Stimulated activated naive CD8-positive, alpha-beta T cell treated with anti-CD3 and anti-CD28 coated beads, Interleukin-15, Interleukin-2, amounts not matched to agents 100 ng/mL and 50 ng/mL, for 24 hours (primary cell): ENCODE measurements at regions not wholly inside any gene's neighbourhood (a gene's known extent, or its start where the extent isn't known, plus 50 kb on each side); places are given as distances from the start of the nearest gene placed in this dataset.

Source experiments
- H3K27ac Mint-ChIP-seq: one replicate; pipeline ENCODE4 v1.8.0; 2021; ENCODE audit warnings: mild to moderate bottlenecking, mixed read lengths
- H3K27me3 Mint-ChIP-seq: one replicate; pipeline ENCODE4 v1.8.0; 2021; ENCODE audit warnings: mixed read lengths
- H3K36me3 Mint-ChIP-seq: one replicate; pipeline ENCODE4 v1.8.0; 2021; ENCODE audit warnings: low read depth, mixed read lengths
- H3K4me1 Mint-ChIP-seq: one replicate; pipeline ENCODE4 v1.8.0; 2021; ENCODE audit warnings: low read depth, mixed read lengths
- H3K4me3 Mint-ChIP-seq: one replicate; pipeline ENCODE4 v1.8.0; 2021; ENCODE audit warnings: mild to moderate bottlenecking, mixed read lengths
- H3K9me3 Mint-ChIP-seq: one replicate; pipeline ENCODE4 v1.8.0; 2021; ENCODE audit warnings: mixed read lengths

DNA sequence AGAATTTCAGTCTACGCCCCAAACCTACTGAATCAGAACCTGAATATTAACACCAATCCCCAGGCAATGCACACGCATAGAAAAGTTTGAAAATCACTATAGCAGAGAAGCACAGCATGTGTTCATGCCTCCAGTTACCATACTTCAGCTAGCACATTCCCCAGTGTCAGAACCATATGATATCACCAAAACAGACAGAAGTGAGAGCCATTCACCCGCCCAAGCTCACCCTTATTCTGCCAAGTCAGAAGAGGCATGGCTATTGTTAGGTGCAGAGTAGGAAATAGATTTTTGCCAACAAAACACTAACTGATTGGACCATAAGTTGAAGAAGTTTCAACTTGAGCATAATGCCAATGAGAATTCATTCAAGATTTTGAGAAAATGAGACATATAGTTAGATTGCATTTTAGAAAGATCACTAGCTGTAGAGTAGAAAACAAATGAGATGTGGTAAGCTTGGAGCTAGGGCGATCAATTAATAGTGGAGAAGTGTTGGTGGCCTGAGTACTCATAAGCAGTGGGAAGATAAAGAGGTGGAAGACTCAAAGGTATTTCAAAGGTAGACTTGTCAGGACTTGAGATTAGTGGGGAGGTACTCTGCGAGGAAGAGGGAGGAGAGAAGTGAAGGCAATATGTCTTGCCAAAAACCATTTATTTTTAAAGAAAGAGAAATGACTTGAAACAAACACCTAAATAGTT lies 492.4 kb downstream of the SUCLA2 start:
- Mint-ChIP-seq H3K36me3 (no peaks in the 10 kb centered on the region), H3K4me3 (no peak overlapping the region), H3K27me3 (no peaks in the 10 kb centered on the region), H3K27ac (no peak overlapping the region), H3K4me1 (no peaks in the 10 kb centered on the region), H3K9me3 (no peaks in the 10 kb centered on the region)

- H3K9me3 Mint-ChIP-seq = no peaks in the 10 kb centered on the region
- no peaks in the 10 kb centered on the region for H3K4me1 Mint-ChIP-seq
- H3K36me3 Mint-ChIP-seq = no peaks in the 10 kb centered on the region
- no peak overlapping the region for H3K27ac Mint-ChIP-seq
- peaks cover 5% of the 10 kb centered on the region for H3K27me3 Mint-ChIP-seq
- H3K4me3 Mint-ChIP-seq = no peak overlapping the region
Measured at GRCh38 chr13:47503475-47503874, 497.6 kb downstream of the SUCLA2 start.

DNA sequence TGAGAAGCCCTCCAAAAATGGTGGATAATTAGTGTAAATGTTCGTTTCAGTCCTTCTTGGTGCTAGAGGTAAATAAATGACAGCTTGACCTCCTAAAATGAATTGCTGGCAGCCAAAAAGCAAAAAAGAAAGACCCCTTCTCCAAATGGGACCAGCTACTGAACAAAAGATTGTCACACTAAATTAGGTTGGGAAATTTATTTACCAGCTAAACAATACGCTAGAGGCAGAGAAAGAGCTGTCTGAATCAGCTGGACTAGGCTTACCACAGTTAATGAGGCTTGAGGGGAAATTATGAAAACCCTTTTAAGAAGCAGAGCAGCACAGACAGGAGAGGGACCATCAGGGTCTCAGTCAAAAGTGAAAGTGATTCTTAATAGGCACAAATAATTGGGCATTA lies 498.9 kb downstream of the SUCLA2 start:
- Mint-ChIP-seq H3K36me3 (no peaks in the 10 kb centered on the region), H3K9me3 (no peaks in the 10 kb centered on the region), H3K4me3 (no peak overlapping the region), H3K27me3 (peaks cover 5% of the 10 kb centered on the region), H3K27ac (no peak overlapping the region), H3K4me1 (peaks cover 4% of the 10 kb centered on the region)

- Mint-ChIP-seq H3K27me3 (peaks cover 5% of the 10 kb centered on the region), H3K36me3 (no peaks in the 10 kb centered on the region), H3K9me3 (no peaks in the 10 kb centered on the region), H3K27ac (no peak overlapping the region), H3K4me1 (peaks cover 4% of the 10 kb centered on the region), H3K4me3 (no peak overlapping the region)
Measured at GRCh38 chr13:47499358-47500150, 501.5 kb downstream of the SUCLA2 start.

- H3K27ac Mint-ChIP-seq = no peak overlapping the region
- no peak overlapping the region for H3K4me3 Mint-ChIP-seq
- H3K27me3 Mint-ChIP-seq = no peaks in the 10 kb centered on the region
- H3K36me3 Mint-ChIP-seq = no peaks in the 10 kb centered on the region
- H3K9me3 Mint-ChIP-seq = no peaks in the 10 kb centered on the region
- H3K4me1 Mint-ChIP-seq = no peaks in the 10 kb centered on the region
Measured at GRCh38 chr13:47484548-47484947, 516.5 kb downstream of the SUCLA2 start.

DNA sequence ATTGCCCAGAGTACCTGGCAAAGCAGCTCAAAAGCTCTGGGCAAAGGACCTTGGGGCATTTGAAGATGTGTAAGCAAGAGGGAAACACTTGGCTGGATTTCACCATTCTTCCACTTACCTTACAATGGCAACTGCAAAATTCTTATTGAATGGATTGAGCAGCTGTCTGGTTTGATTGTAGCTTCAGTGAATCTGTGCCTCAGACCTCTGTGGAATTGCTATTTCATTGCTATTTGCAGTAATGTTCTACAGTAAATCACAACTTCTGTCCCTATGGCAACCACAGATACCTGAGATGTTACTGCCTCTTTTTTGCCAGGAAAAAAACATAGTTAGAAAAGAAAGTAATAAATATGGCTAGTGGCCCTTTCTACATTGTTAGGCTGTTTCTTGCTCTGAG lies 519.5 kb downstream of the SUCLA2 start:
- Mint-ChIP-seq H3K27ac (no peak overlapping the region), H3K4me3 (no peak overlapping the region), H3K27me3 (no peaks in the 10 kb centered on the region), H3K9me3 (peaks cover 6% of the 10 kb centered on the region), H3K36me3 (no peaks in the 10 kb centered on the region), H3K4me1 (no peaks in the 10 kb centered on the region)

- no peaks in the 10 kb centered on the region for H3K4me1 Mint-ChIP-seq
- no peaks in the 10 kb centered on the region for H3K36me3 Mint-ChIP-seq
- H3K27ac Mint-ChIP-seq = no peak overlapping the region
- no peaks in the 10 kb centered on the region for H3K27me3 Mint-ChIP-seq
- H3K4me3 Mint-ChIP-seq = no peak overlapping the region
- H3K9me3 Mint-ChIP-seq = peaks cover 6% of the 10 kb centered on the region
Measured at GRCh38 chr13:47480951-47481350, 520.1 kb downstream of the SUCLA2 start.

DNA sequence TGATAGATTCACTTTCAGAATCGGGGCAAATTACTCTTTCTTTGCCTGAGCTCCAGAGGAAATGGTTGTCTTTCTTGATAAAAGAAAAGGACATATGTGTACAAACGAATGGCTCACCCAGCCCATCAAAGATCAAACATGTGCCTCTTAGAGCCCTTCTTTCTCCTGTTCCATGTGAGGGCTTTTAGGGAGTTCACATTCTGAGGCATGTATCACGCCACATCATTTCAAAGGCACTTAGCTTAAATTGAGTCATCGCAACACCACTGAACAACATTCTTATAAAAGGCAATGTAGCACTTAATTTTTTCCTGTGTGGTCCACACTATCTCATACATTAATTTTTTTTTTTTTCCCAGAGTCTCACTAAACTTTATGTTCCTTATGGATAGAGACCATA lies 521.0 kb downstream of the SUCLA2 start:
- H3K27me3 Mint-ChIP-seq = no peaks in the 10 kb centered on the region
- H3K4me3 Mint-ChIP-seq = no peak overlapping the region
- no peaks in the 10 kb centered on the region for H3K36me3 Mint-ChIP-seq
- no peaks in the 10 kb centered on the region for H3K4me1 Mint-ChIP-seq
- H3K27ac Mint-ChIP-seq = no peak overlapping the region
- peaks cover 6% of the 10 kb centered on the region for H3K9me3 Mint-ChIP-seq

GRCh38 chr13:47478985-47479384 lies 522.1 kb downstream of the SUCLA2 start:
- Mint-ChIP-seq H3K27ac (no peak overlapping the region), H3K4me1 (no peaks in the 10 kb centered on the region), H3K27me3 (no peaks in the 10 kb centered on the region), H3K36me3 (no peaks in the 10 kb centered on the region), H3K4me3 (no peak overlapping the region), H3K9me3 (peaks cover 6% of the 10 kb centered on the region)

DNA sequence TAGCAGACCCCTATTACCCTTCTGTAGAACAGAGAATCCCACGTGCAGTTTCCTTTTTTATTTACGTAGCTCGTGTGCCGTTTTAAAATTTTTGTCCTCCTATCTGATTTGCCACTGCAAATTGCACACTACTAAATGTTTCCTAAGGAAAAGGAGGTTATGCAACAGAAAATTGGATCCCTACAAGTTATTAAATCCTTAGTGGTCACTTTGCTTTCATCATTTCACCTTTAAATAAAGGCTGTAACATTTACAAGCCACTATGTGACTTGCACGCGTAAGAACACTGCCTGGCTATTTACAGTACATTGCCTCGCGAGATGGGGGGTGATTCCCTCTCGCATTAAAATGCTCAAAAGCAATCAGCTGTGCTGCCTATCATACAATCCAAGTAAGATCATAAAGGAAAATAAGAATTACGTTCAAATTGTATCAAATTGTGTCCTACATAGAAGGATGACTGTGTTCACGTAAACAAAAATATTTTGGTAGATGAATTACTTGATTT lies 525.6 kb downstream of the SUCLA2 start:
- H3K27me3 Mint-ChIP-seq = no peaks in the 10 kb centered on the region
- H3K4me1 Mint-ChIP-seq = no peaks in the 10 kb centered on the region
- H3K27ac Mint-ChIP-seq = no peak overlapping the region
- no peaks in the 10 kb centered on the region for H3K36me3 Mint-ChIP-seq
- no peak overlapping the region for H3K4me3 Mint-ChIP-seq
- peaks cover 6% of the 10 kb centered on the region for H3K9me3 Mint-ChIP-seq

- Mint-ChIP-seq H3K4me1 (no peaks in the 10 kb centered on the region), H3K9me3 (peaks cover 9% of the 10 kb centered on the region), H3K36me3 (no peaks in the 10 kb centered on the region), H3K27ac (no peak overlapping the region), H3K27me3 (no peaks in the 10 kb centered on the region), H3K4me3 (no peak overlapping the region)
Measured at GRCh38 chr13:47474839-47475238, 526.2 kb downstream of the SUCLA2 start.

DNA sequence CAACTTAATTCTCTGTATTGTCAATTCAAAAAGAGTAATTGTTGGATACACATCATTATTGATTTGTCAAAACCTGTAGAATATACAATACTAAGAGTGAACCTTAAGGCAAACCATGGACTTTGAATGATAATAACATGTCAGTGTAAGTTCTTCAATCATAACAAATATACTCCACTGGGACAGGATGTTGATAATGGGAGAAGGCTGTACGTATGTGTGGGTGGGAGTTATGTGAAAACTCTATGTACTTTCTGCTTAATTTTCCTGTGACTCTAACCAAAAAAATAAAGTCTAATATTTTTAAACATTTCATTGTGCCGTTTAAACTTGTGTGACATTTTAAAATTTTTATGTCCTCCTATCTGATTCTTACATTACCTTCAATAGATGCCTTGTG lies 526.7 kb downstream of the SUCLA2 start:
- no peak overlapping the region for H3K4me3 Mint-ChIP-seq
- no peaks in the 10 kb centered on the region for H3K27me3 Mint-ChIP-seq
- no peak overlapping the region for H3K27ac Mint-ChIP-seq
- H3K4me1 Mint-ChIP-seq = no peaks in the 10 kb centered on the region
- no peaks in the 10 kb centered on the region for H3K36me3 Mint-ChIP-seq
- peaks cover 12% of the 10 kb centered on the region for H3K9me3 Mint-ChIP-seq

DNA sequence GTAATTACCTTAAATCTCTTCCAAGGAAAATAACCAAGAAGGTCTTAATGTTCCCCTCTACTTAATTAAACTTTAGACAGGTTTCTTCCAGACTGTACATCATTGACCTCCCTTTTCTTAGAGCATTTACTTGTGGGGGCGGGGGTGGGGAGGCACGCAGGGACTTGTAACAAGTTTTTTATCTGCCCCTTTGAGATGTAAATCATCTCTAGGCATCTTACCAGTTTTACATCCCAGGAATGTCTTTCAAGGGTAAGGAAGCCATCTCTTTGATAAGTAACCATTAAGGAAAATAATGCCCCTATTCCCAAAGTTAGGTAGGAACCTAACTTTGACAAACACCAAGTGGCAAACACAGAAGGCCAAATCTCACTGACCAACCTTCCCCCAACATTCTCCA lies 528.6 kb downstream of the SUCLA2 start:
- no peaks in the 10 kb centered on the region for H3K36me3 Mint-ChIP-seq
- H3K27me3 Mint-ChIP-seq = no peaks in the 10 kb centered on the region
- peaks cover 12% of the 10 kb centered on the region for H3K9me3 Mint-ChIP-seq
- H3K4me1 Mint-ChIP-seq = no peaks in the 10 kb centered on the region
- H3K27ac Mint-ChIP-seq = no peak overlapping the region
- no peak overlapping the region for H3K4me3 Mint-ChIP-seq

GRCh38 chr13:47463726-47464125 lies 537.3 kb downstream of the SUCLA2 start:
- no peaks in the 10 kb centered on the region for H3K4me1 Mint-ChIP-seq
- no peaks in the 10 kb centered on the region for H3K27me3 Mint-ChIP-seq
- H3K27ac Mint-ChIP-seq = no peak overlapping the region

DNA sequence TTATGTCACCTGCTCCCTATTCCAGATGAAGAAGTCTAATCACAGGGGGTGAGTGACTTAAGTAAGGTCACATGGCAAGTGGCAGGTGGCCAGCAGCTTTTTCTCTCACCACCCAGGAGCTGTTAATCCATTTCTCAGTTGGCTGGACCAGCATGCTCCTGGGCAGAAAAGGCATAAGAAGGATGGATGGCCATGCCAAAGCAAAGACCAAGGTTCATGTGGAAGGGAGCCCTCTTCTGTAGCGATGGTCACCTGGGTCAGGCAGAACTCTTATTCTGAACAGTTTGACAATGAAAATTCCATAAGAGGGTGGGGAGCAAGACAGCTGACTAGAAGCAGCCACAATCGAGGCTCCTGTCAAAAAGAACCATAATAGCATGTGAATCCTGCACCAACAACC lies 538.1 kb downstream of the SUCLA2 start:
- Mint-ChIP-seq H3K9me3 (peaks cover 5% of the 10 kb centered on the region), H3K36me3 (no peaks in the 10 kb centered on the region), H3K4me1 (no peaks in the 10 kb centered on the region), H3K27me3 (no peaks in the 10 kb centered on the region), H3K27ac (no peak overlapping the region), H3K4me3 (no peak overlapping the region)

More at GRCh38 chr13:47463726-47464125, 537.3 kb downstream of the SUCLA2 start:
- Mint-ChIP-seq H3K9me3 (peaks cover 5% of the 10 kb centered on the region), H3K36me3 (no peaks in the 10 kb centered on the region), H3K4me3 (no peak overlapping the region)
